DMS153 treated with DMSO at 0.1 percent for 48 hours (cell line): ENCODE measurements at regions not wholly inside any gene's neighbourhood (a gene's known extent, or its start where the extent isn't known, plus 50 kb on each side); places are given as distances from the start of the nearest gene placed in this dataset.

Source experiments
- DNase-seq: peaks from one replicate; lab custom pipeline; 2025; ENCODE audit not compliant: unreplicated experiment; lab: John Stamatoyannopoulos, UW

GRCh38 chr20:4601630-4602296 is 84.5 kb upstream of the PRNP start:
- no peak for DNase-seq

- no peak for DNase-seq
Observed at GRCh38 chr20:4600308-4601014, 85.8 kb upstream of the PRNP start.

- no peak for DNase-seq
Observed at GRCh38 chr20:4597215-4597614, 89.0 kb upstream of the PRNP start.

- DNase-seq, result no peak
Observed at GRCh38 chr20:4593149-4593525, 93.1 kb upstream of the PRNP start.

- DNase-seq, result no peak
Observed at GRCh38 chr20:4592316-4593148, 93.7 kb upstream of the PRNP start.

- DNase-seq, result no peak
Observed at GRCh38 chr20:4591975-4592315, 94.3 kb upstream of the PRNP start.

GRCh38 chr20:4585758-4586157 is 100.5 kb upstream of the PRNP start:
- DNase-seq, result no peak

- DNase-seq, result no peak
Observed at GRCh38 chr20:4585104-4585753, 101.0 kb upstream of the PRNP start.

GRCh38 chr20:4584510-4584909 is 101.7 kb upstream of the PRNP start:
- DNase-seq, result no peak

GRCh38 chr20:4581838-4582237 is 104.4 kb upstream of the PRNP start:
- no peak for DNase-seq

GRCh38 chr20:4578375-4578774 is 107.9 kb upstream of the PRNP start:
- no peak for DNase-seq

- DNase-seq, result no peak
Observed at GRCh38 chr20:4574356-4574690, 111.9 kb upstream of the PRNP start.

GRCh38 chr20:4573564-4574355 is 112.5 kb upstream of the PRNP start:
- no peak for DNase-seq

- DNase-seq, result no peak
Observed at GRCh38 chr20:4571759-4572531, 114.3 kb upstream of the PRNP start.

- DNase-seq, result no peak
Observed at GRCh38 chr20:4569865-4570264, 116.4 kb upstream of the PRNP start.

GRCh38 chr20:4569092-4569491 is 117.2 kb upstream of the PRNP start:
- no peak for DNase-seq

- DNase-seq, result no peak
Observed at GRCh38 chr20:4568361-4568959, 117.8 kb upstream of the PRNP start.

- DNase-seq, result no peak
Observed at GRCh38 chr20:4567170-4567569, 119.1 kb upstream of the PRNP start.

GRCh38 chr20:4563534-4563933 is 122.7 kb upstream of the PRNP start:
- DNase-seq, result no peak

GRCh38 chr20:4563031-4563430 is 123.2 kb upstream of the PRNP start:
- DNase-seq, result no peak
